ENCODE measurements at regions not wholly inside any gene's neighbourhood (a gene's known extent, or its start where the extent isn't known, plus 50 kb on each side); places are given as distances from the start of the nearest gene placed in this dataset.

GRCh38 chr2:39937621-39938020 is 158.6 kb upstream of the THUMPD2 start:
- H3K79me1 ChIP-seq (ENCODE audit: low read depth, low read length), result no peaks in the 10 kb centered on the region
- no peak overlapping the region for H2BK5ac ChIP-seq (ENCODE audit: low read depth, low read length)
- no peaks in the 10 kb centered on the region for H4K20me1 ChIP-seq (replicated peaks in 1 of 2; ENCODE audit: control insufficient read depth in 1 of 2, insufficient read depth in 2 of 2, low read length in 2 of 2)
- no peaks in the 10 kb centered on the region for H3K36me3 ChIP-seq (ENCODE audit: control insufficient read depth in 2 of 4, insufficient read depth in 4 of 4, low read length in 3 of 4)
- no peak overlapping the region for H3K18ac ChIP-seq (ENCODE audit: extremely low read depth, low read length)
- H4K5ac ChIP-seq (ENCODE audit: insufficient read length, low read depth, low read length), result no peak overlapping the region
- H3K4me1 ChIP-seq (replicated peaks in 1 of 4; ENCODE audit: control insufficient read depth in 3 of 4, insufficient read depth in 4 of 4, low read length in 3 of 4), result no peaks in the 10 kb centered on the region
- FAIRE-seq (no peak), DNase-seq (ENCODE audit: low read depth in 1 of 2, low spot score in 2 of 2) (no peak)
- H2AFZ ChIP-seq (ENCODE audit: low read length), result no peak overlapping the region
- no peak overlapping the region for H2AK5ac ChIP-seq (ENCODE audit: low read depth, low read length)
- TF ChIP-seq TCF12 (IDR thresholded peaks at IDR 0.05; ENCODE audit: low read depth, low read length), result no peak
- H3K4me2 ChIP-seq (ENCODE audit: insufficient read depth in 1 of 2, low read depth in 2 of 2, low read length in 2 of 2), result no peak overlapping the region
- POLR2A ChIA-PET (ENCODE audit: partially characterized antibody), result no interaction called here
- H3K79me2 ChIP-seq (ENCODE audit: control insufficient read depth in 1 of 2, insufficient read depth in 2 of 2, low read length in 2 of 2), result no peaks in the 10 kb centered on the region
- no peak overlapping the region for H3K4me3 ChIP-seq (ENCODE audit: extremely low read depth in 1 of 4, insufficient read depth in 2 of 4, low read depth in 3 of 4, low read length in 4 of 4)
- H2BK120ac ChIP-seq (replicated peaks; ENCODE audit: low read depth, low read length), result no peak overlapping the region
- H4K91ac ChIP-seq (replicated peaks; ENCODE audit: insufficient read length, low read length), result no peak overlapping the region
- H3K23ac ChIP-seq (ENCODE audit: insufficient read length), result no peak overlapping the region
- no peak overlapping the region for H4K8ac ChIP-seq (ENCODE audit: extremely low read depth, insufficient read depth, low read length)
- H3K4ac ChIP-seq (replicated peaks; ENCODE audit: insufficient read length, low read depth, low read length), result no peak overlapping the region
- H3K14ac ChIP-seq (ENCODE audit: insufficient read length), result no peak overlapping the region
- no peaks in the 10 kb centered on the region for H3K27me3 ChIP-seq (replicated peaks in 1 of 4; ENCODE audit: control insufficient read depth in 3 of 4, extremely low read depth in 1 of 4, insufficient read depth in 3 of 4, low read length in 3 of 4)
- H2BK20ac ChIP-seq (ENCODE audit: low read length), result no peak overlapping the region
- CTCF ChIA-PET (ENCODE audit: partially characterized antibody), result no interaction called here
- H3K56ac ChIP-seq (replicated peaks; ENCODE audit: insufficient read length, low read depth, low read length), result no peak overlapping the region
- H3K9ac ChIP-seq (replicated peaks in 1 of 4; ENCODE audit: extremely low read depth in 1 of 4, low read depth in 3 of 4, low read length in 3 of 4), result no peak overlapping the region
- H2BK15ac ChIP-seq (ENCODE audit: low read length), result no peak overlapping the region
- H3K9me3 ChIP-seq (ENCODE audit: insufficient read depth in 2 of 2, low read depth in 1 of 2, low read length in 1 of 2), result no peaks in the 10 kb centered on the region
- H3K27ac ChIP-seq (ENCODE audit: low read depth, low read length), result no peak overlapping the region
- H3K23me2 ChIP-seq (ENCODE audit: low read depth, low read length), result no peaks in the 10 kb centered on the region
- 96% methylated on average over 3 of the region's 3 CpGs; no CpG with 5 or more reads in 1 of the 2 experiments for WGBS, 2 experiments (ENCODE audit: extremely low coverage in 1 of 2, insufficient coverage in 1 of 2, insufficient read length in 1 of 2, insufficient replicate concordance in 2 of 2, low coverage in 1 of 2, low lambda C conversion rate in 2 of 2, missing lambda C conversion rate in 1 of 2)
- H2BK12ac ChIP-seq (ENCODE audit: low read depth, low read length), result no peak overlapping the region

Data from H1 (cell line).